Loucy (cell line): ENCODE measurements at regions not wholly inside any gene's neighbourhood (a gene's known extent, or its start where the extent isn't known, plus 50 kb on each side); places are given as distances from the start of the nearest gene placed in this dataset.
"Not testable (repeated sequence)": the region's sequence is repeated elsewhere in the genome, so short reads cannot be mapped to it uniquely, and the experiment has no call there.

Experiments used
- EZH2phosphoT487 ChIP-seq: fragments of 200-600 bp; IDR thresholded peaks from 2 replicates; pipeline ENCODE4 v1.6.1; 2018; ENCODE audit warnings: antibody characterized with exemption, mild to moderate bottlenecking, moderate library complexity, borderline replicate concordance
- TF ChIP-seq, protein P1 (sequence below): fragments of 200-600 bp; sonication (generic); conservative IDR thresholded peaks from 2 replicates; pipeline ENCODE4 v1.5.1; 2014; ENCODE audit warnings: mild to moderate bottlenecking, antibody characterized with exemption, low read length

DNA sequence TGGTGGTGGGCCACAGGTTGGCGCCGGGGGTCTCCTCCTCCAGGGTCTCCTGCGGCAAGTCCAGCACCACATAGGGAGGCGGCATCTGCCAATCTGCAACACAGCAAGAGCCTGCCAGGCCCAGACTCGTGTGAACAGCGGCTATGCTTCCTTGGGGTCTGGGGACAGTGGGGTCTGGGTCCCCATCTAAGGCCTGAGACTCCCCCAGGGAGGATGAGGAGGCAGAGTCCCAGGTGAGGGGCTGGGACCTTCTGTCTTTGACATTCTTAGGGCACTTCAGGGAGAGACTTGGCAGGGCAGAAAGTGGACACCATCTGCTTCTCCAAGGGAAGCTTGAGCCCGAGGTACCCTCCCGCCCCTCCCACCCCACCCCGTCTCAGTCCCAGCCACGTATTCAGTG is 178.1 kb downstream of the TMEM121 start:
- TF ChIP-seq, protein P1, sequence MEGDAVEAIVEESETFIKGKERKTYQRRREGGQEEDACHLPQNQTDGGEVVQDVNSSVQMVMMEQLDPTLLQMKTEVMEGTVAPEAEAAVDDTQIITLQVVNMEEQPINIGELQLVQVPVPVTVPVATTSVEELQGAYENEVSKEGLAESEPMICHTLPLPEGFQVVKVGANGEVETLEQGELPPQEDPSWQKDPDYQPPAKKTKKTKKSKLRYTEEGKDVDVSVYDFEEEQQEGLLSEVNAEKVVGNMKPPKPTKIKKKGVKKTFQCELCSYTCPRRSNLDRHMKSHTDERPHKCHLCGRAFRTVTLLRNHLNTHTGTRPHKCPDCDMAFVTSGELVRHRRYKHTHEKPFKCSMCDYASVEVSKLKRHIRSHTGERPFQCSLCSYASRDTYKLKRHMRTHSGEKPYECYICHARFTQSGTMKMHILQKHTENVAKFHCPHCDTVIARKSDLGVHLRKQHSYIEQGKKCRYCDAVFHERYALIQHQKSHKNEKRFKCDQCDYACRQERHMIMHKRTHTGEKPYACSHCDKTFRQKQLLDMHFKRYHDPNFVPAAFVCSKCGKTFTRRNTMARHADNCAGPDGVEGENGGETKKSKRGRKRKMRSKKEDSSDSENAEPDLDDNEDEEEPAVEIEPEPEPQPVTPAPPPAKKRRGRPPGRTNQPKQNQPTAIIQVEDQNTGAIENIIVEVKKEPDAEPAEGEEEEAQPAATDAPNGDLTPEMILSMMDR: not testable (repeated sequence)
- not testable (repeated sequence) for TF ChIP-seq EZH2phosphoT487
